OCI-LY1 (cell line): ENCODE measurements at regions not wholly inside any gene's neighbourhood (a gene's known extent, or its start where the extent isn't known, plus 50 kb on each side); places are given as distances from the start of the nearest gene placed in this dataset.

Source experiments
- EZH2 ChIP-seq: fragments of 200-600 bp; sonication (generic), shearing (Covaris generic); IDR thresholded peaks from 2 replicates; pipeline ENCODE4 v1.8.0; 2017; ENCODE audit warnings: borderline replicate concordance, mixed run types, mild to moderate bottlenecking, antibody characterized with exemption, low read length, moderate library complexity, mixed read lengths
- TF ChIP-seq, protein P1 (sequence below): fragments of 200-600 bp; sonication (generic), shearing (Covaris generic); IDR thresholded peaks from 2 replicates; pipeline ENCODE4 v1.5.1; 2017; ENCODE audit warnings: mild to moderate bottlenecking, antibody characterized with exemption, low read length, moderate library complexity, mixed read lengths

DNA sequence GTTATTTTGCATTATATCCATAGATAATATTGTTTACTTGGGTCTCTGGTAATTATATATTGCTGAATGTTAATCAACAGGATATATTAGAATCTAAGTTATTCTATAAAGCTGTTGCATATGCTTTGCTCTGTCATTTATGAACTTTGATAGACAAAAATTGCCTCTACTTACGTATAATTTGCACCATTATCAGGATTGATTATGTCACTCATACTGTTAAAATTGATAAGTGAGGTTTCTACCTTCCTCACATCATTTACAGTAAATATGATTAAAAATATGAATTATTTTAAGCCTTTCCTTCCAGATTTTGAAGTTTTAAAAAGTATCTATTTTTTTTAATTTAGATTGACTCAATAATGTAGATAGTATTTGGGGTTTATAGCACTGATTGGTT is 1540.4 kb upstream of the PRMT6 start:
- TF ChIP-seq, protein P1, sequence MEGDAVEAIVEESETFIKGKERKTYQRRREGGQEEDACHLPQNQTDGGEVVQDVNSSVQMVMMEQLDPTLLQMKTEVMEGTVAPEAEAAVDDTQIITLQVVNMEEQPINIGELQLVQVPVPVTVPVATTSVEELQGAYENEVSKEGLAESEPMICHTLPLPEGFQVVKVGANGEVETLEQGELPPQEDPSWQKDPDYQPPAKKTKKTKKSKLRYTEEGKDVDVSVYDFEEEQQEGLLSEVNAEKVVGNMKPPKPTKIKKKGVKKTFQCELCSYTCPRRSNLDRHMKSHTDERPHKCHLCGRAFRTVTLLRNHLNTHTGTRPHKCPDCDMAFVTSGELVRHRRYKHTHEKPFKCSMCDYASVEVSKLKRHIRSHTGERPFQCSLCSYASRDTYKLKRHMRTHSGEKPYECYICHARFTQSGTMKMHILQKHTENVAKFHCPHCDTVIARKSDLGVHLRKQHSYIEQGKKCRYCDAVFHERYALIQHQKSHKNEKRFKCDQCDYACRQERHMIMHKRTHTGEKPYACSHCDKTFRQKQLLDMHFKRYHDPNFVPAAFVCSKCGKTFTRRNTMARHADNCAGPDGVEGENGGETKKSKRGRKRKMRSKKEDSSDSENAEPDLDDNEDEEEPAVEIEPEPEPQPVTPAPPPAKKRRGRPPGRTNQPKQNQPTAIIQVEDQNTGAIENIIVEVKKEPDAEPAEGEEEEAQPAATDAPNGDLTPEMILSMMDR = no peak
- no peak for TF ChIP-seq EZH2
